GM21825 (cell line): ENCODE measurements at regions not wholly inside any gene's neighbourhood (a gene's known extent, or its start where the extent isn't known, plus 50 kb on each side); places are given as distances from the start of the nearest gene placed in this dataset.
"Not testable (repeated sequence)": the region's sequence is repeated elsewhere in the genome, so short reads cannot be mapped to it uniquely, and the experiment has no call there.

Source experiments
- ATAC-seq: cut with Tn5 transposase; IDR thresholded peaks from one replicate; pipeline ENCODE4 v1.9.1; 2021; ENCODE audit warnings: mild to moderate bottlenecking, moderate library complexity; ENCODE audit not compliant: unreplicated experiment

- ATAC-seq: no peak
Measured at GRCh38 chr7:109696723-109697122, 1127.0 kb downstream of the DNAJB9 start.

- no peak for ATAC-seq
Measured at GRCh38 chr7:109699661-109700060, 1130.0 kb downstream of the DNAJB9 start.

- no peak for ATAC-seq
Measured at GRCh38 chr7:109713366-109713765, 1143.7 kb downstream of the DNAJB9 start.

- not testable (repeated sequence) for ATAC-seq
Measured at GRCh38 chr7:109719359-109719758, 1149.7 kb downstream of the DNAJB9 start.

GRCh38 chr7:109734601-109735000 is 1164.9 kb downstream of the DNAJB9 start:
- ATAC-seq: no peak

- no peak for ATAC-seq
Measured at GRCh38 chr7:109735881-109736280, 1166.2 kb downstream of the DNAJB9 start.

GRCh38 chr7:109745677-109746410 is 1176.2 kb downstream of the DNAJB9 start:
- ATAC-seq: no peak

- no peak for ATAC-seq
Measured at GRCh38 chr7:109751241-109751640, 1181.6 kb downstream of the DNAJB9 start.

- no peak for ATAC-seq
Measured at GRCh38 chr7:109752068-109752467, 1182.4 kb downstream of the DNAJB9 start.

- no peak for ATAC-seq
Measured at GRCh38 chr7:109757713-109758112, 1188.0 kb downstream of the DNAJB9 start.

- ATAC-seq: no peak
Measured at GRCh38 chr7:109763611-109764010, 1193.9 kb downstream of the DNAJB9 start.

- no peak for ATAC-seq
Measured at GRCh38 chr7:109772161-109772560, 1202.5 kb downstream of the DNAJB9 start.

GRCh38 chr7:109782806-109783205 is 1213.1 kb downstream of the DNAJB9 start:
- no peak for ATAC-seq

GRCh38 chr7:109806548-109806947 is 1236.9 kb downstream of the DNAJB9 start:
- ATAC-seq: no peak

- ATAC-seq: no peak
Measured at GRCh38 chr7:109821156-109821555, 1251.5 kb downstream of the DNAJB9 start.

GRCh38 chr7:109834851-109835250 is 1256.1 kb upstream of the LRRN3 start:
- ATAC-seq: no peak

- ATAC-seq: no peak
Measured at GRCh38 chr7:109835577-109835976, 1255.3 kb upstream of the LRRN3 start.

GRCh38 chr7:109836016-109836415 is 1254.9 kb upstream of the LRRN3 start:
- ATAC-seq: no peak

GRCh38 chr7:109842386-109842785 is 1248.5 kb upstream of the LRRN3 start:
- ATAC-seq: no peak

GRCh38 chr7:109844362-109844761 is 1246.6 kb upstream of the LRRN3 start:
- ATAC-seq: no peak

GRCh38 chr7:109864230-109864629 is 1226.7 kb upstream of the LRRN3 start:
- ATAC-seq: no peak

GRCh38 chr7:109868215-109868860 is 1222.6 kb upstream of the LRRN3 start:
- ATAC-seq: no peak

GRCh38 chr7:109873296-109873695 is 1217.6 kb upstream of the LRRN3 start:
- no peak for ATAC-seq
